ENCODE measurements at regions not wholly inside any gene's neighbourhood (a gene's known extent, or its start where the extent isn't known, plus 50 kb on each side); places are given as distances from the start of the nearest gene placed in this dataset.

DNA sequence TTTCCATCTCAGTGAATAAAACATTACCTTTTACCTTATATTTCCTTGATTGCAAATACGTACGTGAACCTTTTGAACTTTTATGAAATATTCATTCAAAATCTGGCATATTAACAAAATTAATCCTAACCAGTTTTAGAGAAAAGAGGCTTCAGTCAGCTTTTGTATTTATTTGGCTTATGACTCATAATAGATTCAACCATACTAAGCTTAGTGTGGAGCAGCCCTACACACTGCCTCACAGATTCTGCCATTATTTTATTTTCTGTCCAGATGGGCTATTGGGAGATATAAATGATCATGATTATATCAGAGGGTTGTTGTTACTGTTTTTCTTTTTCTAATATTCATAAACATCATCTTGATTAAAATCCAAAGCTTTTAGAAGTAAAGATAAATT, 325.5 kb downstream of the GPR37 start (continued):
- TF ChIP-seq AR (CRISPR knock-in tag; IDR thresholded peaks at IDR 0.05) (no peak), ZNF396 (CRISPR knock-in tag; IDR thresholded peaks at IDR 0.05; ENCODE audit: borderline replicate concordance) (no peak)

DNA sequence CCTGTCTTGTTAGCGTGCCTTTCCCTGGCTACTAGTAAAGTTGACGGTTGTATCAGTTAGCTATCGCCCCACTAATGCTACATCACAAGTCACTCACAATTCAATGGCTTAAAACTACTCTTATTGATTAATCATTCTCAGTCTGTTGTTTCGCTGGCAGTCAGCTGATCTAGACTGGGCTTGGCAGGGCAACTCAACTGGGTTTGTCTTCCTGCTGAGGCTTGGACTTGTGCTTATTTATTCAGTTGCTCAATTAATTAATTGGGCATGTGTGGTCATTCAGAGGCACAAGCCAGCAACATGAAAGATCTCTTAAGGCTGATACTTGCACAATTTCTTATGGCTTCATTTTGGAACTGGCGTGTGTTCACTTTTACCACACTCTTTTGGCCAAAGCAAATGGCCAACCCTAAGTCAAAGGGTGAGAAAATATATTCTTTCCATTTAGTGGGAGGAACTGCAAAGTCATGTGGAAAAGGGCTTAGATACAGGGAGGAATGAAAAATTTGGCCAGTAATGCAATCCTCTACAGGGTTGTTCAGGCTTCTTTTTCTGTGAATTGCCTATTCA, 333.5 kb downstream of the GPR37 start:
- Mint-ChIP-seq H3K27ac (no peak overlapping the region), H3K4me3 (no peak overlapping the region), H3K36me3 (no peaks in the 10 kb centered on the region), H3K4me1 (no peaks in the 10 kb centered on the region), H3K9me3 (no peaks in the 10 kb centered on the region), H3K27me3 (ENCODE audit: low read depth) (peaks cover 3% of the 10 kb centered on the region; the same call in 1 of the 2 replicates)
- TF ChIP-seq GABPB1 (CRISPR knock-in tag; IDR thresholded peaks at IDR 0.05) (no peak), AFF4 (CRISPR knock-in tag; IDR thresholded peaks at IDR 0.05; ENCODE audit: borderline replicate concordance) (no peak), HMGXB4 (CRISPR knock-in tag; IDR thresholded peaks at IDR 0.05) (no peak), ETV6 (CRISPR knock-in tag; IDR thresholded peaks at IDR 0.05) (no peak), ZNF317 (CRISPR knock-in tag; IDR thresholded peaks at IDR 0.05; ENCODE audit: borderline replicate concordance, low read depth) (no peak), NFATC4 (CRISPR knock-in tag; IDR thresholded peaks at IDR 0.05) (no peak), ELF4 (CRISPR knock-in tag; IDR thresholded peaks at IDR 0.05; ENCODE audit: low read depth) (no peak), TEAD1 (CRISPR knock-in tag; IDR thresholded peaks at IDR 0.05) (no peak), CREM (CRISPR knock-in tag; IDR thresholded peaks at IDR 0.05) (no peak), CREB1 (CRISPR knock-in tag; IDR thresholded peaks at IDR 0.05) (no peak), GTF2I (CRISPR knock-in tag; conservative IDR thresholded peaks at IDR 0.05) (no peak), ATF1 (CRISPR knock-in tag; IDR thresholded peaks at IDR 0.05) (no peak), TCF7 (CRISPR knock-in tag; IDR thresholded peaks at IDR 0.05; ENCODE audit: low read depth) (no peak), RELA (CRISPR knock-in tag; IDR thresholded peaks at IDR 0.05; ENCODE audit: borderline replicate concordance) (no peak)
- TF ChIP-seq, protein P1, sequence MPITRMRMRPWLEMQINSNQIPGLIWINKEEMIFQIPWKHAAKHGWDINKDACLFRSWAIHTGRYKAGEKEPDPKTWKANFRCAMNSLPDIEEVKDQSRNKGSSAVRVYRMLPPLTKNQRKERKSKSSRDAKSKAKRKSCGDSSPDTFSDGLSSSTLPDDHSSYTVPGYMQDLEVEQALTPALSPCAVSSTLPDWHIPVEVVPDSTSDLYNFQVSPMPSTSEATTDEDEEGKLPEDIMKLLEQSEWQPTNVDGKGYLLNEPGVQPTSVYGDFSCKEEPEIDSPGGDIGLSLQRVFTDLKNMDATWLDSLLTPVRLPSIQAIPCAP (CRISPR knock-in tag; IDR thresholded peaks at IDR 0.05), result no peak
- TF ChIP-seq, protein P2, sequence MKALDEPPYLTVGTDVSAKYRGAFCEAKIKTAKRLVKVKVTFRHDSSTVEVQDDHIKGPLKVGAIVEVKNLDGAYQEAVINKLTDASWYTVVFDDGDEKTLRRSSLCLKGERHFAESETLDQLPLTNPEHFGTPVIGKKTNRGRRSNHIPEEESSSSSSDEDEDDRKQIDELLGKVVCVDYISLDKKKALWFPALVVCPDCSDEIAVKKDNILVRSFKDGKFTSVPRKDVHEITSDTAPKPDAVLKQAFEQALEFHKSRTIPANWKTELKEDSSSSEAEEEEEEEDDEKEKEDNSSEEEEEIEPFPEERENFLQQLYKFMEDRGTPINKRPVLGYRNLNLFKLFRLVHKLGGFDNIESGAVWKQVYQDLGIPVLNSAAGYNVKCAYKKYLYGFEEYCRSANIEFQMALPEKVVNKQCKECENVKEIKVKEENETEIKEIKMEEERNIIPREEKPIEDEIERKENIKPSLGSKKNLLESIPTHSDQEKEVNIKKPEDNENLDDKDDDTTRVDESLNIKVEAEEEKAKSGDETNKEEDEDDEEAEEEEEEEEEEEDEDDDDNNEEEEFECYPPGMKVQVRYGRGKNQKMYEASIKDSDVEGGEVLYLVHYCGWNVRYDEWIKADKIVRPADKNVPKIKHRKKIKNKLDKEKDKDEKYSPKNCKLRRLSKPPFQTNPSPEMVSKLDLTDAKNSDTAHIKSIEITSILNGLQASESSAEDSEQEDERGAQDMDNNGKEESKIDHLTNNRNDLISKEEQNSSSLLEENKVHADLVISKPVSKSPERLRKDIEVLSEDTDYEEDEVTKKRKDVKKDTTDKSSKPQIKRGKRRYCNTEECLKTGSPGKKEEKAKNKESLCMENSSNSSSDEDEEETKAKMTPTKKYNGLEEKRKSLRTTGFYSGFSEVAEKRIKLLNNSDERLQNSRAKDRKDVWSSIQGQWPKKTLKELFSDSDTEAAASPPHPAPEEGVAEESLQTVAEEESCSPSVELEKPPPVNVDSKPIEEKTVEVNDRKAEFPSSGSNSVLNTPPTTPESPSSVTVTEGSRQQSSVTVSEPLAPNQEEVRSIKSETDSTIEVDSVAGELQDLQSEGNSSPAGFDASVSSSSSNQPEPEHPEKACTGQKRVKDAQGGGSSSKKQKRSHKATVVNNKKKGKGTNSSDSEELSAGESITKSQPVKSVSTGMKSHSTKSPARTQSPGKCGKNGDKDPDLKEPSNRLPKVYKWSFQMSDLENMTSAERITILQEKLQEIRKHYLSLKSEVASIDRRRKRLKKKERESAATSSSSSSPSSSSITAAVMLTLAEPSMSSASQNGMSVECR (CRISPR knock-in tag; IDR thresholded peaks at IDR 0.05; ENCODE audit: borderline replicate concordance), result no peak
- TF ChIP-seq, protein P3, sequence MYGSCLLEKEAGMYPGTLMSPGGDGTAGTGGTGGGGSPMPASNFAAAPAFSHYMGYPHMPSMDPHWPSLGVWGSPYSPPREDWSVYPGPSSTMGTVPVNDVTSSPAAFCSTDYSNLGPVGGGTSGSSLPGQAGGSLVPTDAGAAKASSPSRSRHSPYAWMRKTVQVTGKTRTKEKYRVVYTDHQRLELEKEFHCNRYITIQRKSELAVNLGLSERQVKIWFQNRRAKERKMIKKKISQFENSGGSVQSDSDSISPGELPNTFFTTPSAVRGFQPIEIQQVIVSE (CRISPR knock-in tag; IDR thresholded peaks at IDR 0.05; ENCODE audit: borderline replicate concordance), result no peak
- no peak for DNase-seq (ENCODE audit: low spot score)
- ChIA-PET CTCF (no interaction called here), POLR2A (interaction anchor here (0.6 kb wide), 1 partner anchor 275 kb away, joined by 4 read pairs; no protein-coding TSS in a partner anchor)
- ATAC-seq, result no peak

Measured in WTC11 (cell line).